PC-9 (cell line): ENCODE measurements at regions not wholly inside any gene's neighbourhood (a gene's known extent, or its start where the extent isn't known, plus 50 kb on each side); places are given as distances from the start of the nearest gene placed in this dataset.

Source experiments
- BruUV-seq: library from RNA; stranded (reverse); fragments of 400-500 nt; replicated peaks from 2 replicates; lab custom pipeline; 2021; lab: Mats Ljungman, UMichigan
- CTCF ChIA-PET: fragments of 300-600 bp; sonication (Branson Sonifier 250); formaldehyde crosslinking; loops from one replicate; lab custom pipeline; 2022; ENCODE audit warnings: antibody characterized with exemption; lab: Charles Lee
- POLR2A ChIA-PET: fragments of 300-600 bp; sonication (Branson Sonifier 250); formaldehyde crosslinking; loops from one replicate; lab custom pipeline; 2022; ENCODE audit warnings: antibody characterized with exemption; ENCODE audit not compliant: unreplicated experiment; lab: Charles Lee
- DNase-seq, 2 experiments: peaks; one replicate each; pipeline versions ENCODE4 v3.0.0 to v3.0.0-alpha.2; 2015 to 2022; ENCODE audit warnings: mixed read lengths in 1 of 2
- H2AFZ ChIP-seq: fragments of 200-600 bp; sonication (generic); 2 replicates; pipeline ENCODE4 v1.8.1; 2017; ENCODE audit warnings: antibody characterized with exemption
- H3F3A ChIP-seq: fragments of 200-600 bp; sonication (generic); 2 replicates; pipeline ENCODE4 v1.8.1; 2017; ENCODE audit warnings: antibody characterized with exemption, mild to moderate bottlenecking, low read depth; ENCODE audit not compliant: insufficient read depth
- H3K27ac ChIP-seq: fragments of 200-600 bp; sonication (generic); 2 replicates; pipeline ENCODE4 v1.6.1; 2016; ENCODE audit warnings: mixed run types
- H3K27me3 ChIP-seq: fragments of 200-600 bp; sonication (generic); 2 replicates; pipeline ENCODE4 v1.6.1; 2016; ENCODE audit warnings: low read depth, mixed run types; ENCODE audit not compliant: insufficient read depth
- H3K36me3 ChIP-seq: fragments of 200-600 bp; sonication (generic); 2 replicates; pipeline ENCODE4 v1.6.1; 2016; ENCODE audit warnings: low read depth, mixed run types
- H3K4me1 ChIP-seq: fragments of 200-600 bp; sonication (generic); replicated peaks from 2 replicates; pipeline ENCODE4 v1.6.1; 2016; ENCODE audit warnings: mixed run types; ENCODE audit not compliant: insufficient read depth
- H3K4me2 ChIP-seq: fragments of 200-600 bp; sonication (generic); 2 replicates; pipeline ENCODE4 v1.6.1; 2017; ENCODE audit warnings: mixed run types
- H3K4me3 ChIP-seq: fragments of 200-600 bp; sonication (generic); 2 replicates; pipeline ENCODE4 v1.6.1; 2016; ENCODE audit warnings: mixed run types
- H3K79me2 ChIP-seq: fragments of 200-600 bp; sonication (generic); 2 replicates; pipeline ENCODE4 v1.6.1; 2017; ENCODE audit warnings: low read depth, mixed run types
- H3K9me2 ChIP-seq: fragments of 200-600 bp; sonication (generic); 2 replicates; pipeline ENCODE4 v1.8.1; 2017; ENCODE audit warnings: mild to moderate bottlenecking; ENCODE audit not compliant: insufficient read depth
- H3K9me3 ChIP-seq: fragments of 200-600 bp; sonication (generic); 2 replicates; pipeline ENCODE4 v1.8.1; 2016; ENCODE audit warnings: low read depth; ENCODE audit not compliant: insufficient read depth
- H4K20me1 ChIP-seq: fragments of 200-600 bp; sonication (generic); 2 replicates; pipeline ENCODE4 v1.8.1; 2017; ENCODE audit not compliant: insufficient read depth
- EZH2 ChIP-seq: fragments of 200-600 bp; sonication (generic); IDR thresholded peaks from 2 replicates; pipeline ENCODE4 v1.8.0; 2017; ENCODE audit warnings: antibody characterized with exemption, low read depth
- intact Hi-C: fragments of 100-400 bp; cut with micrococcal nuclease; formaldehyde crosslinking; loops from one replicate; pipeline ENCODE4 v1.10.0; 2022; ENCODE audit not compliant: unreplicated experiment
- TF ChIP-seq, protein P1 (sequence below): fragments of 200-600 bp; sonication (generic); conservative IDR thresholded peaks from 2 replicates; pipeline ENCODE4 v1.6.1; 2017; ENCODE audit warnings: mixed run types, antibody characterized with exemption, mild to moderate bottlenecking, moderate library complexity

GRCh38 chr11:119491753-119492510 lies 69.0 kb upstream of the THY1 start:
- intact Hi-C loops = no loop called here
- no peak for DNase-seq
- Histone ChIP-seq H3K27me3 (peaks cover 86% of the 10 kb centered on the region), H3K9me2 (no peaks in the 10 kb centered on the region), H3F3A (no peaks in the 10 kb centered on the region), H3K79me2 (no peaks in the 10 kb centered on the region), H3K4me1 (no peaks in the 10 kb centered on the region), H3K9me3 (no peaks in the 10 kb centered on the region), H2AFZ (no peak overlapping the region), H4K20me1 (0 out of 2 replicates have a peak, but pooled peaks cover 6% of the 10 kb centered on the region), H3K4me3 (no peak overlapping the region), H3K27ac (no peak overlapping the region), H3K36me3 (no peaks in the 10 kb centered on the region), H3K4me2 (no peak overlapping the region)
- CTCF ChIA-PET = no interaction called here
- TF ChIP-seq, protein P1, sequence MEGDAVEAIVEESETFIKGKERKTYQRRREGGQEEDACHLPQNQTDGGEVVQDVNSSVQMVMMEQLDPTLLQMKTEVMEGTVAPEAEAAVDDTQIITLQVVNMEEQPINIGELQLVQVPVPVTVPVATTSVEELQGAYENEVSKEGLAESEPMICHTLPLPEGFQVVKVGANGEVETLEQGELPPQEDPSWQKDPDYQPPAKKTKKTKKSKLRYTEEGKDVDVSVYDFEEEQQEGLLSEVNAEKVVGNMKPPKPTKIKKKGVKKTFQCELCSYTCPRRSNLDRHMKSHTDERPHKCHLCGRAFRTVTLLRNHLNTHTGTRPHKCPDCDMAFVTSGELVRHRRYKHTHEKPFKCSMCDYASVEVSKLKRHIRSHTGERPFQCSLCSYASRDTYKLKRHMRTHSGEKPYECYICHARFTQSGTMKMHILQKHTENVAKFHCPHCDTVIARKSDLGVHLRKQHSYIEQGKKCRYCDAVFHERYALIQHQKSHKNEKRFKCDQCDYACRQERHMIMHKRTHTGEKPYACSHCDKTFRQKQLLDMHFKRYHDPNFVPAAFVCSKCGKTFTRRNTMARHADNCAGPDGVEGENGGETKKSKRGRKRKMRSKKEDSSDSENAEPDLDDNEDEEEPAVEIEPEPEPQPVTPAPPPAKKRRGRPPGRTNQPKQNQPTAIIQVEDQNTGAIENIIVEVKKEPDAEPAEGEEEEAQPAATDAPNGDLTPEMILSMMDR = peak; percentile 67
- TF ChIP-seq EZH2 = no peak
- POLR2A ChIA-PET = no interaction called here
- BruUV-seq = no TSS peak

GRCh38 chr11:119490253-119491006 lies 67.5 kb upstream of the THY1 start:
- no peaks in the 10 kb centered on the region for H3K9me3 ChIP-seq
- H4K20me1 ChIP-seq = 0 out of 2 replicates have a peak, but pooled peaks cover 6% of the 10 kb centered on the region
- no peak overlapping the region for H3K4me3 ChIP-seq
- no peaks in the 10 kb centered on the region for H3K4me1 ChIP-seq
- no peak overlapping the region for H2AFZ ChIP-seq
- no peak for DNase-seq
- H3K9me2 ChIP-seq = no peaks in the 10 kb centered on the region
- BruUV-seq = no TSS peak
- H3F3A ChIP-seq = no peaks in the 10 kb centered on the region
- H3K27ac ChIP-seq = no peak overlapping the region
- no peaks in the 10 kb centered on the region for H3K79me2 ChIP-seq
- TF ChIP-seq, protein P1 = no peak
- no peak for TF ChIP-seq EZH2
- POLR2A ChIA-PET = no interaction called here
- no peaks in the 10 kb centered on the region for H3K36me3 ChIP-seq
- peaks cover 71% of the 10 kb centered on the region for H3K27me3 ChIP-seq
- H3K4me2 ChIP-seq = no peak overlapping the region
- CTCF ChIA-PET = no interaction called here
- intact Hi-C loops = no loop called here

DNA sequence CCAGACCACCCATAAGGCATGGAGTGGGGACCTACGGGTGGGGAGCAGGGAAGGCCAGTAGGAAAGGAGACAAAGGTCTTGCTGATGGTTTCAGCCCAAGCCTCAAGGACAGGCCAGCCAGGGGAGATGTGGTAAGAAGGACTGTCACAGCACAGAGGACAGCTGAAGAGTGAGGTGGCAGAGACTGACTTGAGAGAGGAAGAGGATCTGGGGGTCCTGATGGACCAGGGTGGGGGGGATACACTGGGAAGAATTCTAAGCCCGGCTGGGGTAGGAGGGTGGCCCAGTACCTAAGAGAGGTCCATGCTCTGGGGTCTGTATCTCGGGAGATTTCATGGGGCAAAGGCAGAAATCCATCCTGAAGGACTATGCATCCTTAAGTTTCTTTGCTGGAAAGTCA lies 66.1 kb upstream of the THY1 start:
- H3K79me2 ChIP-seq = no peaks in the 10 kb centered on the region
- H3K27ac ChIP-seq = no peak overlapping the region
- no peaks in the 10 kb centered on the region for H3K4me1 ChIP-seq
- no peak overlapping the region for H3K4me3 ChIP-seq
- ChIA-PET POLR2A (interaction anchor here (0.6 kb wide), 1 partner anchor 311 kb away, joined by 13 read pairs; no protein-coding TSS in a partner anchor), CTCF (no interaction called here)
- BruUV-seq = no TSS peak
- no peak for DNase-seq
- TF ChIP-seq, protein P1 = no peak
- no peak for TF ChIP-seq EZH2
- no peaks in the 10 kb centered on the region for H3K9me2 ChIP-seq
- H3K4me2 ChIP-seq = no peak overlapping the region
- H3F3A ChIP-seq = no peaks in the 10 kb centered on the region
- H3K9me3 ChIP-seq = no peaks in the 10 kb centered on the region
- intact Hi-C loops = loop anchor here (10.0 kb wide), 1 partner anchor 526 kb away; no protein-coding TSS in a partner anchor
- H3K27me3 ChIP-seq = peaks cover 58% of the 10 kb centered on the region
- H4K20me1 ChIP-seq = 0 out of 2 replicates have a peak, but pooled peaks cover 6% of the 10 kb centered on the region
- H3K36me3 ChIP-seq = no peaks in the 10 kb centered on the region
- no peak overlapping the region for H2AFZ ChIP-seq
